HG02938 (cell line): ENCODE measurements at regions not wholly inside any gene's neighbourhood (a gene's known extent, or its start where the extent isn't known, plus 50 kb on each side); places are given as distances from the start of the nearest gene placed in this dataset.
A peak's percentile ranks its signal among the peaks of the same experiment; 100 is the strongest.
"Not testable (repeated sequence)": the region's sequence is repeated elsewhere in the genome, so short reads cannot be mapped to it uniquely, and the experiment has no call there.

Source experiments
- ATAC-seq: cut with Tn5 transposase; IDR thresholded peaks from one replicate; pipeline ENCODE4 v1.9.1; 2021; ENCODE audit warnings: mild to moderate bottlenecking, moderate library complexity; ENCODE audit not compliant: unreplicated experiment

DNA sequence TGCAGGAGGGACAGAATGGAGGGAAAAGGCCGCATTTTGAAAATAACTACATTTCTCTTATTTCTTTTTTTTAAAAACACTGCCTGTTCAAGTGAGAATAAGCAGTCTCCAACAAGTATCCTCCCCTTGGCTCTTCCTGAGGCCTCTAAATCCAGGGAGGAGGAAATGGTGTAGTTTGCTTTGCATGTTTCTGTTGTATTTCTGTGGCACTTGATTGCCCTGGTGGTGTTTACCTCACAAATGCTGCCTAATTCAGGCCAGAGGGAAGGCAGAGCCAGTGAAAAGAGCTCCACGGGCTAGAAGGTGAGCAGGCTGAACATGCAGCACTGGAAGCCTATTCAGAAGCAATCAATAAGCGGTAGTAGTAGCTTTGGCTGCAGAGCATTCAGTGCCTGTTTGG, 149.3 kb upstream of the ATP11B start:
- ATAC-seq, result no peak

DNA sequence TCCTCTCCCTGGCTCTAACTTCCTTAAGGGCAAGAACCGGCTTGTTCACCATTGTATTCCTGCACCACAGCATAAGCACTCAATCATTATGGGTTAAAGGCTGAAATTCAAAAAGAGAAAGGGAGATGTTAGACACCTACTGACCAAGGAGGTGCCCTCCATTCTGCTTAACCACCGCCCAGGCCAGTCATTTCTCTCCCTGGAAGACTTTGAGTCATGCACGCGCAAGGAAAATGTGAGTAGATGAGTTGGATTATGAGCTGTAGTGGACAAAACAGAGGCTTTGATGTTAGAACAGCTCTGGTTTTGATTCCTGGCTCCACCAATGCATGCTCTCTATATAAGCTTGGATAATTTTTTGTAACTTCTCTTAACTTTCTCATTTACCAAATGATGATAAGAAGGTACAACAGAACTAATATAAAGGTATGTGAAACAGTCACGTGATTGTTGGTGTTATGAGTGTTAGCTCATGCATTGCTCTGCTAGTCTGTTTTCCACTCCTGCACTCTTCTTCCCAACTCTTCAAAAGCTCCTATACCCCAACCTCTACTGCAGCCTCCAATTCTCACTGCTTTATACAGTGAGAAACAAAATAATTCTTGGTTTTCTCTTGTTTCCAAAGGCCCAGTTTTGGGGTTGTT, 148.4 kb upstream of the ATP11B start:
- no peak for ATAC-seq

DNA sequence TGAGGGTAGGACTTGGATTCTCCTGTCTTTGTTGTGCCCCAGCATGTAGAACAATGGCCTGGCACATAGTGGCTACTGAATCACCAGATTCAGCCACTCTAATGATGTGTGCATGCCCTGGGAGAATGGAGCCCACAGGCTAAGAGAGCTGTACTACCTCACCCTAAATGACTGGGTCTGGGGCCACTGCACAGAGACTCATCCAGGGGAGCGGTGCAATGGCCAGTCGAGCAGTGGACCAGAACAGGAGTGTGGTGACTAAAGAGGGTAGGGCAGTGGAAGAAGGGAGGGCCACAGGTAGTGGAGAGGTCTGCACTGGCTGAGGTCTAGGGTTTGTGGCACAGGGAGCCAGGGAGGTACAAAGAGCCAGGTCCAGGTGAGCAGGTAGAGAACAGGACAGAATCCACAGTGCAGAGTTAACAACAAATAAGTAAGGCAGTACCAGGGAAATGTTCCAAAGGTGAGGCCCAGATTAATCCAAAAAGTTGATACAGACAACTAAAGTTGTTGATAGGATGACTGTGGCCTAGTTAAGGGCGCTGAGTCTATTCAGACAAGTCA, 142.7 kb upstream of the ATP11B start:
- ATAC-seq, result no peak

DNA sequence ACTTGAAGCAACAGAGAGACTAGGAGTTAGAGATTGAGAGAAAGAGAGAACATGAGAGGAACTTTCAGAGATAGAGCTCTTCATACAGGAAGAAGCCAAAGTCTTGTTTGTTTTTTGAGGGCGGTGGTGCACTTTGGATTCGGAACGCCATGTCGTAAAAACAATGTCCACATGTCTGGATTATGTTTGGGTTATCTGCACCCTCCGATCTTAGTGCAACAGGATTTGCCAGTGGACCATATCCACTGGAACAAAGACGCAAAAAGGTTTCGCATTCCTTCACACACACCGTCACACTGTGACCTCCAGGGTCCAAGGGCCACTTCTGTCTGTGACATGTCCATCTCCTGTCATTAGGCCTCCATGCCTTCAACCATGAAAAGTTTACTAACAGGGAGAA, 141.8 kb upstream of the ATP11B start:
- ATAC-seq, result no peak

DNA sequence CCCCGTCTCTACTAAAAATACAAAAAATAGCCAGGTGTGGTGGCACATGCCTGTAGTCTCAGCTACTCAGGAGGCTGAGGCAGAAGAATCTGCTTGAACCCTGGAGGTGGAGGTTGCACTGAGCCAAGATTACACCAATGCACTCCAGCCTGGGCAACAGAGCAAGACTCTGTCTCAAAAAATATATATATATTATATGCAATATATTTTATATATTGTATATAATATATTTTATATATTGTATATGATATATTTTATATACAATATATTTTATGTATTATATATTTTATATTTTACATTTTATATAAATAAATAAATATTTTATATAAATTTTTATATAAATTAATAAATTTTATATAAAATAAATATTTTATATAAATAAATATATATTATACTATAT, 140.2 kb upstream of the ATP11B start:
- ATAC-seq, result not testable (repeated sequence)

DNA sequence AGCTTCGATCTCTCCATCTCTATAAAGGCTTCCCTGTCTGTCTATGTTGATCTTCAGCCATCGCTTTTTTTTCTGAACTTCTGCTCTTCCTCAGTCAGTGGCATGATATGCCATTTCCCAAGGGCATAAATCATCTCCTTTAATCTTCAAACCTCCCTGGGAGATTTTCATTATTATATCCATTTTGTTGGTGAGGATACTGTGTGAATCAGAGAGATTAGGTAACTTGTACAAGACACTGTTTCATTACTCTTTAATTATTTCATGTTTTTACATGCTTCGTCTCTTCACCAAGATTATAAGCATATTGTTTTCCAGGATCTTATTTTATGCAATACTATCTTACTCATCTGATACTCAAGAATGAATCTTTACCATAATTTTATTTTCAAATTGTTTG, 124.8 kb upstream of the ATP11B start:
- no peak for ATAC-seq

DNA sequence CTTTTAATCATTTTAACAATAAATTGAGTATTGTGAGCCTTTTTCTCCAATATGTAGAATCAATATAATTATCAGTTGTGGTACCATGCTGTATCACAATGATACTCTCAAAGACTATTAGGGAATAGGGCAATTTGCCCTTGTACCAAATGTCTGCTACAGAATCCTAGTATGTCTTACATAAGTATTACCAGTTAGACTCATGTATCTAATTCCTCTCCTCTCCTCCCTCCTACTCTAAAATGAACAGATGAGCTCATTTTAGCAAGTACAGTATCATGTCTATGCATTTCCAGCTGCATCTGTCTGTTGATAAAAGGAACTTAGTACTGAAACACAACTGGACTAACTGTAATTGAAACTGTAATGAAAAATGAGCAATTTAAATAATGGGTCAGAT, 124.3 kb upstream of the ATP11B start:
- no peak for ATAC-seq

DNA sequence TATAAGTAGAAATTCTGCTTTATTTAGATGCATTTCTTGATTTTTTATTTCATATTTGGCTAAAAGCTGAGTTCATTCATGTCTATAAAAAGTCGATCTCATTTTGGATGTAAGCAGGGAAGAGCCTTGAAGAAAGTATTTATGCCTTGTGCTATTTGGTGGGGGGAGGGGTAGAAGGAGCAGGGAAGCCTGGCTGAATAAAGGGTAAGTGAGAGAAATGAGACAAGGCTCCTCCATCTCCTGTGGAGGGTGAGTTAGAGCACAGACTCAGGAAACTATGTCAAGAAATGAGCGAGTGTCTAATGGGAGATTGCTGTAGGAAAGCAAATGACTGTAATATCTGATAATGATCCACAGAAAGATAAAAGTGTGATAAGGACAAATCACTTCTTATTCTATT, 121.8 kb upstream of the ATP11B start:
- ATAC-seq, result no peak

DNA sequence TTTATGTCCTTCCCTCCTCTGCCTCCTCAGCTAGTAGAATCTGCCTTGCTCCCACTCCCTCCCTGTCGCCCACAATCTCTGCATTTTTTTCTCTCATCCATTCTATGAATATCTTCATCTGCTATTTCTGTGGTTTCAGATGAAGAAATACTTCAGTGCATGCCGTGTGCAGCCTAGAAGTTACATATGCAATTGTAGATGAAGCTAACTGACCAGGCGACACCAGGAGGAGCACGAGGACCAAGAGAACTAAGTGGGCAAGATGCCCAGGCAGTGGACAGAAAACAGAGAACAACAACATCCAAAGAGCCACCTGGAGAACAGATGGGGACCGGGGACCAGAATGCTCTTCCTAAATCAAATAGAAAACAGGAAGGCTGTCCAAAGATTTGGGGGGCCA, 121.4 kb upstream of the ATP11B start:
- no peak for ATAC-seq

DNA sequence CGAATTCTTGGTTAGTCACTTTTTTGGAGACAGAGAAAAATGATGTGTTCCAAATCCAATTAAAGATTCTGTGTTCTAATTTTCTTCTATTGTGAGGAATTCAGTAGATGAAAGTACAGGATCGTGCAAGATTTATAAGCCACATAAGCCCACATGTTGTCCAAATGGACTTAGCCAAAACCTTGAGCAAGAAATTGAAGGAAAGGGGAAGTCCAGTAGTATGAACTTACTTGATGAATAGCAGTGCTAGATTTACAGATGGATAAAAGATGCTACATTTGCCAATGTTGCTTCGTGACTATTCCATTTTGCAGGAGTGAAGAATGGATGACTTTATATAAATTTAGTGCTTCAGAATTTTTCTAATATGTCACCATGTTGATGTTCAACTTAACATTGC, 120.0 kb upstream of the ATP11B start:
- no peak for ATAC-seq

DNA sequence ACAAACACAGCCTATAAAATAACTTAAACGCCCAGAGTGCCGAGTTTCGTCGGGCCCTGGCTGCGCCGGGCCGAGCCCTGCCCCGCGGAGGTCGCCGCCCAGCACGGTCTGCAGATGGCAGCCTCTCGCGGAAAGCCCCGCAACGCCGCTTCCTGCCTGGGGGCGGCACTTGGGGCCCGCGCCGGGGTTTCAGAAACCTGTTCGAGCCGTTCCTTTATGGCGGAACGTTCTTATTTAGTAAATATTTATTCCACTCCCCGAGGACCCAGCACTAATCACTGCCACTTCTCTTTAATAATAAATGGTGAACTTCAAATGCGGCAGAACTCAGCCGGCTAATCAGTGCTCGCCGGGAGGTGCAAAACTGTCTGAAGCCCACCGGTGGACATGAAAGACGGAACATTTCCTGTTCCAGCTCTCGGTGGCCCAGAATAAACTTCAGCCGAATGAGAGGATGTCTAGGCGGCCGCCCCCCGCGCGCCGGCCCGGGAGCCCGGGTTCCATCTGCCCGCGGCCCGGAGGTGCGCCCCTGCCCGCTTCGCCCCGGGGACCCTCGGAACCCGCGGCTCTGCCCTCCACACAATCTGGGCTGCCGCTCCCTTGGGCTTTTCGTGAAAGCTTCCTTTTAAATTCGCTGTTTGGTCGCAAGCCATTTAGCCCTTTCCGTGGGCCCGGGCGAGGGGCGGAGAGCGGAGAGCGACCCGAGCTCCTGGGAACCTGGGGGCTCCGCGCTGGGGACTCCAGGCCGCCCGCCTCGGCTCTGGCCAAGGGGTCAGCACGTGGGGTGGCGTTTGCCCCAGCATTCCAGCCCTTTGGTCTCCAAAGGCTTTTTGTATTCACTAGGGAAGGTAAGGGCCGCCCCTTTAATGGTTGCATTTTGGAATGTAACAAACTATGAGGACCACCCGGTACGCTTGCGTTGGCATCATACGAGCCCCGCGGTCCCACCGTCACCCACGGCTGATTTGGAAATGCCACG, 110.8 kb upstream of the ATP11B start:
- peak; percentile 76 for ATAC-seq

DNA sequence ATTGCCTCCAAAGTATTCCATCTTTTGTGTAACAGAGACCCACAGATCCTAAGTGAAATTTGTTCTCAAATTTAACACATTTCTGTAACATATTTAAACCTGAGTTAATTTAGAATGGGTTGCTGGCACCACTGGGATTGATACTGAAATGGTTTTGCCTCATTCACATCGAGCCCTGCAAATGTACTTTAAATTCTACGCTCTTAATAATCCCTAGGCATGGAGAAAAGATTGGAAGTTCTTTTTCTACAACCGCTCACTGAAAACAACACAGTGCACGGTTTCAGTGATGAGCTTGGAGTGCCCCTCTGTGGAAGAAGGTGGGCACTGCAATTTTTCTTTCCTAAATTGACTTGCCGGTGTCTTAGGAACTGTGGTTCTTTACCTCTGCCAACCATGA, 109.9 kb upstream of the ATP11B start:
- ATAC-seq, result peak; percentile 57

DNA sequence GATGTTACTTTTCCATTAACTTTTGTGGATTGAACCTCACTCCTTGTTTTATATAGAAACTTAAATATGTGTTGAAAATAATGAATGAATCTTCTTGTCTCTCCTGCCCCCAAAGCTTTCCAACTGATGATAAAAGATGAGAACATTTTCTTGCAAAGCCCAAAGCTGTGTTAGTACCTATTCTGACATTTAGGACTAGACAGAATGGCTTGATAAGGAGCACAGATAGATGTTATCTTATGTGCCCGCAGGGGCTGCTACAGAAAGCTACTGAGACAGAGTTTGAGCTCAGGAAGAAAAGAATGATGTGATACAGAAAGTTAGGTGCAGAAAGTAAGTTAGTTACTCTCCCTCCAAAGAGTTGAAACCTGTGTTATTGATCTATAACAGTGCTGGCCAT, 109.4 kb upstream of the ATP11B start:
- peak; percentile 12 for ATAC-seq

DNA sequence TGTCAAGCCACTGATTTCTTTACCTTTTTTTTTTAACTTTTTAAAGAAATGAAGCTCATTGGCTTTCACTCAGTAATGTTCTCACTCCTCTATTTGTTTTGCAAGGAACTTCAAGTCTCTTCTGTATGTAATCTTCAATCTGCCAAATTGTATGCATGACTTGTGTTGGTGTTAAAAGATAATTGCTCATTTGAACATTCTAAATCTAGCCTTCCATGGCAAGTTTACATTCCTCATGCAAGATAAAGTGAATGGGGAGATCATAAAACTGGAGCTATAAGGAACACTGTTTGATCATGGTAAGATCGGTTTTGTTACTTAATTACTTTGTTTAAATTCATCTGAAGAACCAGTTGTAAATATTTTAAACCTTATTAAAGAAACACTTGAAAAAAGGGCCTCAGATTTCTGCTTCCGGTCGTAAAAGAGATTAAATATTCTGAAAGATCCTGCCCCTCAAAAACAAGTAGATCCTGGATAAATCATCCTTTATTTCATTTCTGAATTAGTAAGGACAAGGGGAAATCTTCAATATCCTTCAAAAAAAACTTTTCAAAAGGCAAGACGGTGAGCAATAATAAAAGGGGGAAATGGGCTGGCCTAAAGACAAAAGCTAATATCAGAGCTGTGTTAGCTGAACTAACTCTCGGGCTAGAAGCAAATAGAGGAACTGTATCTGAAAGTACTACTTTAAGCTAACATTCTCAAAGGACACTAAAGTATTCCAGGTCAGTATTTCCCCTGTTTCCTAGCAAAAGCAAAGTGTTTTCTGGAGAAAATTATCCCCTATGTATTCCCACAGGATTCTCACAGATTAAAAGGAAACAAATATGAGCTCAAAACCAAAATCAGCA, 107.0 kb upstream of the ATP11B start:
- no peak for ATAC-seq

DNA sequence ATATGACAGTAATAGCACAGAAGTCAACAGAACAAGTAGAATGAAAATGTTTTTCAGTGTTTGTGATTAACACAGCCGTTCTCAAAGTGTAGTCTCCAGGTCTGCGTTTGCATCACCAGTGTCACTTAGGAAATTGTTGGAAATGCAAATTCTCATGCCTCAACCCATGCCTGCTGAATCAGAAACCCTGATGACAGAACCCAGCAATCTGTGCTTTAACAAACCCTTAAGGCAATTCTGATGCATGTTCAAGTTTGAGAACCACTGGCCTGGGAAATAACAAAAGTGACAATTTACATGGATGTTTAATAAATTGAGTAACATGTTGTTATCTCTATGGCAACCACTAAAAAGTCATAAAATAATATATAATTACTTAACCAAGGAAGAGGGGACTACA, 103.1 kb upstream of the ATP11B start:
- ATAC-seq, result no peak

DNA sequence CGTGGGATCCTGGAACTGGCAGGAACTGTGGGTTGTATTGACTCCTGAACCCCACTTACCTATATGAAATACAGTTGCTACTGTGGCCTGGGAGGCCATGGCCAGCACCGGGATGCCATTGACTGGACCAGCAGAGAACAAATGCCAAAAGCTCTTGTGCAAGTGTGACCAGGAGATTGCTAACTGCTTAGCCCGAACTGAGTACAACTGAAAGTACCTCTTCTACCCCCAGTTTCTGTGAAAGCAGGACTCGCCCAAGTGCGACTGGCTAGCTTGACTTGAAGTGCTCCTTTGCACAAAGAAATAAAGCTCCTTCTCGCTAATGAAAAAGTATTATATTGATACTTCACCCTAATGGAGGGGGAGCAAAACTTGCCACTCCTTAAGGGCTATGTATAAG, 101.3 kb upstream of the ATP11B start:
- peak; percentile 89 for ATAC-seq

DNA sequence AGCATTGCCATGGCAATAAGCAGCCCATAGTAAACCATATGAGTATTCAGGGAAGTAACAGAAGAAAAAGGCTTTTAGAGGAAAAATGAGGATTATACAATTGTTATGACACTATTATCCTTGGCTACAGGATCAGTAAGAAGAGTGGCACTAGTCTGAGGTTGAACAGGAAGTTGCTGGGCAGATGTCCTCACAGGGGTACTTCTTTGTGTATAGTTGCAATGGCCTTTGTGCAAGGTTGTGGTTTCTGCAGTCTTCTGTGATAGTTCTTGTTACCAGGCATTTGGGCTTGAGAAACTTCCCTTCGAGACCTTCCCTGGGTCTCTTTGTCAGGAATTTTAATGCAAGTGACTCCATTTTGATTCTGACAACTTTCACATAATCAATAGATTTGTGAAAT, 100.6 kb upstream of the ATP11B start:
- peak; percentile 55 for ATAC-seq

DNA sequence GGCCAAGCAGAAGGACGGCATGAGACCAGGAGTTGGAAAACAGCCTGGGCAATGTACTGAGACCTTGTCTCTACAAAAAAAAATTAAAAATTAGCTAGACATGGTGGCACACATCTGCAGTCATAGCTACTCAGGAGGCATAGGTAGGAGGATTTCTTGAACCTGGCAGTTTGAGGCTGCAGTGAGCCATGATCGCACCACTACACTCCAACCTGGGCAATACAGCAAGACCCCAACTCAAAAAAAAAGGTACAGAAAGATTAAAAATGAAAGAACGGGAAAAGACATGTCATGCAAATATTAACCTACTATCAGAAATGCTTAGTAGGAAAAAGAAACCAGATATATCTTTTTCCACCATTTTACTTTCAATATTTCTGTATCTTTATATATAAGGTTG, 99.6 kb upstream of the ATP11B start:
- ATAC-seq, result no peak

DNA sequence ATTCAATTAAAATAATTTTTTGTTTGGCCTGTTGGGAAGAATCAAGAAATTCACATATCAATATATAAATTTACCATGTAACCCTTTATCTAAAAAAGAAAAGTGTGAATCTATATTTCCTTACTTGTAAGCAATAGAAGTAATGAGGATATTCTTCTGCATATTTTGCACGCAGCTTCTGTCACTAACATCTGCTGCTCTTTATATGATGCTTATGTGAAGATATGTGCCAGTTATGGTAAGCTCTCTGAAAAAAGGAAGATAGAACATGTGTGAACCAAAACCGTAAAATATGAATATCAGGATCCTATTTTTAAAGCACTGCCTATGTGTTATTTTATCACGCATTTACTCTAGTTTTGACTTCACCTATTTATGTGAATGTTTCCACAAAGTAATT, 96.4 kb upstream of the ATP11B start:
- no peak for ATAC-seq

DNA sequence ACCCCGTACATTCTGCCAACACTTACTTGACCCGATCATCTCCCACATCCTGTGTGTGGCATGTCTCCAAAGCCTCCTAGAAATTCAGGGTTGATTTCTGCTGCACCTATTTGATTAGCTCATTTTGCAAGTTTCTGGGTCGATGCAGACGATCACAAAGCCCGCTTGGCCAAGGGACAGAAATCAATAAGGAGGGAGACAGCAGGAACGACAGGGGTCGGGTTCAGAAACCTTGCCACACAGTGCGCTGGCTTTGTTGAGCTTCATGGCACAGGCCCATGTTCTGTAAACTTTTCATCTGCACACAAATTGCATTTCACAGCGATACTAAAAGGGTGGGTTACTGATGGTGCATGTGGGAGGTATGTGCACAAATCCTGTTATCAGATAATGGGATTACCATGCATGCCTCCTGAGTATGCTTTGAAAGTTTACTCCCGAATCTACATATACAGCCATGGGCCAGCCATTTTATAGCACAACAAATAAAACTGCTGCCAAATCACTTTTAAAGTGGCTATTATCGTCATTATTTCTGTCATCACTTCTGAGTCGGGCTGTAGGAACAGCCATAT, 95.9 kb upstream of the ATP11B start:
- ATAC-seq, result no peak

DNA sequence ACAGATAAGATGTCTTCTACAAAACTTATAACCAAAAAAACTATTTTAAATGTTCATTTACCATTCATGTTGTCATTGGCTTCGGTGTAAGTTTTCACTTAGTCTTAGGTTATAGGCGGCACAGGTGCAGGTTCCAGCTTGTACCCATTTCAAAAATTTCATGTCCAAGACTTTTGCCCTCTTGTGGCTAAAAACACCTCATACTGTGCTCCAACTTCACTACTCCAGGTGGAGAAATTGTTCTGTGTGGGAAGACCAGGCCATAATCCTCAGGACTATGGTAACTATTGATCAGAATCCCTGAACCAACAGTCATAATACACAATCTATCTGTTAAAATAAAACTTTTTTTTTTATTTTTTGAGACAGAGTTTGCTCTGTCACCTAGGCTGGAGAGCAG, 95.2 kb upstream of the ATP11B start:
- ATAC-seq, result no peak
